Activated naive CD8-positive, alpha-beta T cell treated with anti-CD3 and anti-CD28 coated beads for 36 hours (primary cell): ENCODE measurements at regions not wholly inside any gene's neighbourhood (a gene's known extent, or its start where the extent isn't known, plus 50 kb on each side); places are given as distances from the start of the nearest gene placed in this dataset.
"Not testable (repeated sequence)": the region's sequence is repeated elsewhere in the genome, so short reads cannot be mapped to it uniquely, and the experiment has no call there.

Source experiments
- DNase-seq: peaks from one replicate; pipeline ENCODE4 v3.0.0; 2021
- H3K27ac Mint-ChIP-seq: one replicate; pipeline ENCODE4 v1.8.0; 2022; ENCODE audit warnings: mild to moderate bottlenecking, moderate library complexity, mixed read lengths
- H3K27me3 Mint-ChIP-seq: one replicate; pipeline ENCODE4 v1.8.0; 2022; ENCODE audit warnings: mild to moderate bottlenecking, mixed read lengths
- H3K36me3 Mint-ChIP-seq: one replicate; pipeline ENCODE4 v1.8.0; 2021; ENCODE audit warnings: mild to moderate bottlenecking, mixed read lengths
- H3K4me1 Mint-ChIP-seq: one replicate; pipeline ENCODE4 v1.8.0; 2021; ENCODE audit warnings: mixed read lengths
- H3K4me3 Mint-ChIP-seq: one replicate; pipeline ENCODE4 v1.8.0; 2022; ENCODE audit warnings: mild to moderate bottlenecking, moderate library complexity, mixed read lengths
- H3K9me3 Mint-ChIP-seq: one replicate; pipeline ENCODE4 v1.8.0; 2022; ENCODE audit warnings: mixed read lengths

GRCh38 chr17:12195418-12195817 is 174.7 kb downstream of the MAP2K4 start:
- DNase-seq: no peak
- Mint-ChIP-seq H3K4me3 (no peak overlapping the region), H3K9me3 (no peaks in the 10 kb centered on the region), H3K27ac (no peak overlapping the region), H3K36me3 (no peaks in the 10 kb centered on the region), H3K4me1 (no peaks in the 10 kb centered on the region), H3K27me3 (no peaks in the 10 kb centered on the region)

- H3K4me1 Mint-ChIP-seq: no peaks in the 10 kb centered on the region
- H3K27me3 Mint-ChIP-seq: no peaks in the 10 kb centered on the region
- H3K4me3 Mint-ChIP-seq: no peak overlapping the region
- no peak for DNase-seq
- H3K27ac Mint-ChIP-seq: no peak overlapping the region
- no peaks in the 10 kb centered on the region for H3K9me3 Mint-ChIP-seq
- no peaks in the 10 kb centered on the region for H3K36me3 Mint-ChIP-seq
Measured at GRCh38 chr17:12201294-12201880, 180.7 kb downstream of the MAP2K4 start.

DNA sequence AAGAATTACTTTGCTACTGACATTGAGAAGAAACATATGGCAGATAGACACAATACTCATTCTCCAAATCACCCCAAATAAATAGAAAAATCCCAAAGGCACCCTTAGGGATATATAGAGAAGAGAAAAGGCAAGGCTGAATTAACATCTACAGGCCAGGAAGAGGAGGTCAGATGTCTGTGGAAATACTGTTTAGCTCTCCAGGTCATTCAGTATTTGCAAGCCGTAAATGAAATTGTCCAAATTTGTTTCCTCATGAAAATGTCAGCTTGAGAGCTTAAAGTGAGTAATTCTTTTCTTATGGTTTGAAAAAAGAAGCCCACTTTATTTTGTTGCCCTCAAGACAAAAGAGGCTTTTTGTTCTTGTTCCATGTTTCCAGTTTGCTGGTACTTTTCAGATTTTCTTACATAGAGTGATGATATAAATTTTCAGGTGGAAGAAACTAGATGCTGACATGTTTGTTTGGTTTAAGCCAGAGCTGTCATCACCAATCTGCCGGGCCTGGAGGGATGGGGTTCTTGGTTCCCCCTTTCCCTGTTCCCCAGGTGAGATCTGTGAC is 189.0 kb downstream of the MAP2K4 start:
- DNase-seq: no peak
- H3K27ac Mint-ChIP-seq: no peak overlapping the region
- no peaks in the 10 kb centered on the region for H3K36me3 Mint-ChIP-seq
- H3K27me3 Mint-ChIP-seq: peaks cover 3% of the 10 kb centered on the region
- H3K9me3 Mint-ChIP-seq: no peaks in the 10 kb centered on the region
- no peak overlapping the region for H3K4me3 Mint-ChIP-seq
- no peaks in the 10 kb centered on the region for H3K4me1 Mint-ChIP-seq

DNA sequence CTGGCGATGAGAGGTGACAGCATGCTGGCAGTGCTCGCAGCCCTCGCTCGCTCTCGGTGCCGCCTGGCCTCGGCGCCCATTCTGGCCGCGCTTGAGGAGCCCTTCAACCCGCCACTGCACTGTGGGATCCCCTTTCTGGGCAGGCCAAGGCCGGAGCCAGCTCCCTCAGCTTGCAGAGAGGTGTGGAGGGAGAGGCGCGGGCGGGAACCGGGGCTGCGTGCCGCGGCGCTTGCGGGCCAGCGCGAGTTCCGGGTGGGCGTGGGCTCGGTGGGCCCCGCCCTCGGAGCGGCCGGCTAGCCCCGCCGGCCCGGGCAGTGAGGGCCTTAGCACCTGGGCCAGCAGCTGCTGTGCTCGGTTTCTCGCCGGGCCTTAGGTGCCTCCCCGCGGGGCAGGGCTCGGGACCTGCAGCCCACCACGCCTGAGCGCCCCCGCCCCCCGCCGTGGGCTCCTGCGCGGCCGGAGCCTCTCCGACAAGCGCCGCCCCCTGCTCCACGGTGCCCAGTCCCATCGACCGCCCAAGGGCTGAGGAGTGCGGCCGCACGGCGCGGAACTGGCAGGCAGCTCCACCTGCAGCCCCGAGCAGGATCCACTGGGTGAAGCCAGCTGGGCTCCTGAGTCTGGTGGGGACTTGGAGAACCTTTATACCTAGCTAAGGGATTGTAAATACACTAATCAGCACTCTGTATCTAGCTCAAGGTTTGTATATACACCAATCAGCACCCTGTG is 200.2 kb downstream of the MAP2K4 start:
- not testable (repeated sequence) for H3K36me3 Mint-ChIP-seq

GRCh38 chr17:12222392-12222791 is 201.7 kb downstream of the MAP2K4 start:
- Mint-ChIP-seq H3K27ac (no peak overlapping the region), H3K36me3 (no peaks in the 10 kb centered on the region), H3K27me3 (no peaks in the 10 kb centered on the region), H3K4me3 (no peak overlapping the region), H3K9me3 (peaks cover 3% of the 10 kb centered on the region), H3K4me1 (no peaks in the 10 kb centered on the region)
- DNase-seq: no peak

More for the DNA sequence above, 200.2 kb downstream of the MAP2K4 start:
- H3K27ac Mint-ChIP-seq, H3K4me1 Mint-ChIP-seq, H3K27me3 Mint-ChIP-seq, H3K4me3 Mint-ChIP-seq, H3K9me3 Mint-ChIP-seq, DNase-seq: not testable (repeated sequence)

GRCh38 chr17:12227547-12227946 is 206.9 kb downstream of the MAP2K4 start:
- Mint-ChIP-seq H3K9me3 (no peaks in the 10 kb centered on the region), H3K4me3 (no peak overlapping the region), H3K36me3 (no peaks in the 10 kb centered on the region), H3K4me1 (no peaks in the 10 kb centered on the region), H3K27ac (no peak overlapping the region), H3K27me3 (no peaks in the 10 kb centered on the region)
- DNase-seq: no peak

GRCh38 chr17:12229335-12229734 is 208.7 kb downstream of the MAP2K4 start:
- H3K27me3 Mint-ChIP-seq: no peaks in the 10 kb centered on the region
- no peak overlapping the region for H3K27ac Mint-ChIP-seq
- no peaks in the 10 kb centered on the region for H3K36me3 Mint-ChIP-seq
- no peak for DNase-seq
- H3K9me3 Mint-ChIP-seq: no peaks in the 10 kb centered on the region
- no peaks in the 10 kb centered on the region for H3K4me1 Mint-ChIP-seq
- no peak overlapping the region for H3K4me3 Mint-ChIP-seq

DNA sequence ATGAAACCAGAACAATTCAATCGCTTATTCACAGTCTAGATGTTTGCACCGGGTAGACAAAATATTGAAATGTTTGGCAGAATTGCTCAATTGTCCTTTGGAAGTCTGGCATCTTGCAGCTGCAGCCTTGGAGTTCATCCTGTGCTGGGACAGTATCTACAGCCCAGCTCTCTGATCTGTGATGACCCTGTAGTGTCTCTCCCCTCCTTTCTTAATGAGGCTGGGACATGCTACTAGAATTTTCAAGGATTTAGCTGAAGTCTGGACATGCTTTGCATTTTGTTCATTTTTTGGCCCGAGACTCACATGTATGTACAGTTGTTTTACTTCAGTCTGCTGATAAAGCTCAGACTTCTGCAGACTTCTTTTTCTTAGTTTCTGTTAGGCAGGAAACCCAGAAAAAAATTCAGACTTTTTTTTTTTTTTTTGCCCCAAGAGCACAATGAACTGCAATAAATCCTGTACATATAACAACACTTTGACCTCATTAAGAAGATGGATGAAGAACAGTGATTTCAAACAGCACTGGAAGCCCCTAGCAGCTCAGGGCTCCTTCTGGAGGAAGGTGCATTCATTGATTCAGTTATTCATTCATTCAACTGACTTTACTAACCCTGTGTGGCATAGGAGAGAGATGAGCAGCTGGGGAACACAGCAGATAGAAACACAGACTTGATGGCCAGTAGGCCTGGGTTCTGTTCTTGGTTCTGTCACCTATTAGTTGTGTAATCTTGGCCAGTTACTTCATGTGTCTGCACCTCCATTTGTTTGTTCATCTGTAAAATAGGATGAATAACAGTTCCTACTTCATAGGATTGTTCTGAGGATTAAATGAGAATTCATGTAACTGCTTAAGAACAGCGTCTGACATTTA is 210.0 kb downstream of the MAP2K4 start:
- Mint-ChIP-seq H3K4me3 (no peak overlapping the region), H3K27me3 (no peaks in the 10 kb centered on the region), H3K27ac (no peak overlapping the region), H3K36me3 (no peaks in the 10 kb centered on the region), H3K9me3 (no peaks in the 10 kb centered on the region), H3K4me1 (no peaks in the 10 kb centered on the region)
- DNase-seq: no peak

GRCh38 chr17:12231355-12231682 is 210.6 kb downstream of the MAP2K4 start:
- DNase-seq: no peak
- H3K27me3 Mint-ChIP-seq: no peaks in the 10 kb centered on the region
- H3K4me1 Mint-ChIP-seq: no peaks in the 10 kb centered on the region
- no peaks in the 10 kb centered on the region for H3K36me3 Mint-ChIP-seq
- no peak overlapping the region for H3K27ac Mint-ChIP-seq
- H3K9me3 Mint-ChIP-seq: no peaks in the 10 kb centered on the region
- no peak overlapping the region for H3K4me3 Mint-ChIP-seq

- H3K4me3 Mint-ChIP-seq, H3K4me1 Mint-ChIP-seq, H3K27me3 Mint-ChIP-seq, H3K27ac Mint-ChIP-seq, DNase-seq, H3K36me3 Mint-ChIP-seq, H3K9me3 Mint-ChIP-seq: not testable (repeated sequence)
Measured at GRCh38 chr17:12239021-12239420, 218.3 kb downstream of the MAP2K4 start.

GRCh38 chr17:12242345-12242954 is 221.8 kb downstream of the MAP2K4 start:
- no peak overlapping the region for H3K4me3 Mint-ChIP-seq
- peaks cover 14% of the 10 kb centered on the region for H3K27me3 Mint-ChIP-seq

DNA sequence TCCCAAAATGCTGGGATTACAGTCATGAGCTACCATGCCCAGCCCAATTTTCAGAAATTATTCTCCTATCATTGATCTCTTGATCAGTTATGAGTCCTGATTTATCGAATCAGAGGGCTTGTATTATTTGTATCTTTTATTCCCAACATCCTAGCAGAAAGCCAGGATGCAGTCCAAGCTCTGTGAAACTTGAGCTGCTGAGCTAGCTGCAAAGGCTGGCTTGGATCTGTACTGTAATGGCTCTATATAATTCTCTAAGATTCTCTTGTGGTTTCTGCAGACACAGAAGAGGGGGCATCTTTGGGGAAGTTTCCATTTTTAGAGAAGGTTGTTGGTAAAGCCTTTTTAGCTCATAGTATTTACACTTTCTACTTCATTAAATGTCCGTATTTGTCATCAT is 227.1 kb downstream of the MAP2K4 start:
- H3K4me3 Mint-ChIP-seq: no peak overlapping the region
- H3K27ac Mint-ChIP-seq: no peak overlapping the region
- peaks cover 24% of the 10 kb centered on the region for H3K27me3 Mint-ChIP-seq
- H3K36me3 Mint-ChIP-seq: no peaks in the 10 kb centered on the region
- DNase-seq: no peak
- H3K4me1 Mint-ChIP-seq: no peaks in the 10 kb centered on the region
- H3K9me3 Mint-ChIP-seq: no peaks in the 10 kb centered on the region

More at GRCh38 chr17:12242345-12242954, 221.8 kb downstream of the MAP2K4 start:
- H3K4me1 Mint-ChIP-seq: no peaks in the 10 kb centered on the region
- H3K36me3 Mint-ChIP-seq: no peaks in the 10 kb centered on the region
- no peak for DNase-seq
- H3K27ac Mint-ChIP-seq: no peak overlapping the region
- no peaks in the 10 kb centered on the region for H3K9me3 Mint-ChIP-seq

- Mint-ChIP-seq H3K36me3 (no peaks in the 10 kb centered on the region), H3K27me3 (peaks cover 19% of the 10 kb centered on the region), H3K27ac (no peak overlapping the region), H3K4me3 (no peak overlapping the region), H3K4me1 (no peaks in the 10 kb centered on the region), H3K9me3 (no peaks in the 10 kb centered on the region)
- DNase-seq: no peak
Measured at GRCh38 chr17:12250973-12251372, 230.3 kb downstream of the MAP2K4 start.

- no peaks in the 10 kb centered on the region for H3K9me3 Mint-ChIP-seq
- DNase-seq: no peak
- peaks cover 17% of the 10 kb centered on the region for H3K27me3 Mint-ChIP-seq
- no peak overlapping the region for H3K4me3 Mint-ChIP-seq
- no peaks in the 10 kb centered on the region for H3K36me3 Mint-ChIP-seq
- H3K27ac Mint-ChIP-seq: no peak overlapping the region
- no peaks in the 10 kb centered on the region for H3K4me1 Mint-ChIP-seq
Measured at GRCh38 chr17:12252462-12252861, 231.8 kb downstream of the MAP2K4 start.

DNA sequence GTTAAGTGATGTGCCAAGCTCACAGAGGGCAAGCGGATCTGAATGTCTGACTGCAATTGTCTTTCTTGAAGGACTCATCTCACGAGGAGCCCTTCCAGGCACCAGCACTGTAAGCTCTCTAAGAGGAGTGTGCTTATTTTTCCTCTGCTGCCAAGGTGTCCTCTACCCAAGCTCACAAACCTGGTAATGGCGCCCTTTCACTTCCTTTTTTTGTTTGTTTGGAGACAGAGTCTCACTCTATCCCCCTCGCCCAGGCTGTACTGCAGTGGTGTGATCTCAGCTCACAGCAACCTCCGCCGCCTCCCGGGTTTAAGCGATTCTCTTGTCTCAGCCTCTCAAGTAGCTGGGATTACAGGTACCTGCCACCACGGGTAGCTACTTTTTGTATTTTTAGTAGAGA is 233.8 kb downstream of the MAP2K4 start:
- Mint-ChIP-seq H3K4me1 (no peaks in the 10 kb centered on the region), H3K36me3 (no peaks in the 10 kb centered on the region), H3K27me3 (peaks cover 21% of the 10 kb centered on the region), H3K9me3 (no peaks in the 10 kb centered on the region), H3K27ac (no peak overlapping the region), H3K4me3 (no peak overlapping the region)
- DNase-seq: no peak
